H1 (cell line): ENCODE measurements at regions not wholly inside any gene's neighbourhood (a gene's known extent, or its start where the extent isn't known, plus 50 kb on each side); places are given as distances from the start of the nearest gene placed in this dataset.
"Not testable (repeated sequence)": the region's sequence is repeated elsewhere in the genome, so short reads cannot be mapped to it uniquely, and the experiment has no call there.

Source experiments
- EZH2 ChIP-seq: fragments of 200-600 bp; sonication (generic); IDR thresholded peaks from 2 replicates; pipeline ENCODE4 v1.7.1; 2012; ENCODE audit warnings: low read depth, mild to moderate bottlenecking, moderate library complexity, low read length, inconsistent platforms; ENCODE audit not compliant: severe bottlenecking
- TF ChIP-seq, protein P1 (sequence below), 3 experiments: IDR thresholded peaks; 1 replicate in 2 of 3; 2 replicates in 1 of 3; pipeline versions ENCODE4 v1.5.1 to v1.6.1; 2011; ENCODE audit warnings: low read length in 3 of 3, mild to moderate bottlenecking in 3 of 3, inconsistent platforms in 2 of 3, low read depth in 1 of 3, moderate library complexity in 1 of 3; ENCODE audit not compliant: insufficient read depth in 1 of 3; ENCODE audit errors: control extremely low read depth in 1 of 3

GRCh38 chrX:134071899-134072298, 86.5 kb upstream of the GPC3 start:
- TF ChIP-seq, protein P1, sequence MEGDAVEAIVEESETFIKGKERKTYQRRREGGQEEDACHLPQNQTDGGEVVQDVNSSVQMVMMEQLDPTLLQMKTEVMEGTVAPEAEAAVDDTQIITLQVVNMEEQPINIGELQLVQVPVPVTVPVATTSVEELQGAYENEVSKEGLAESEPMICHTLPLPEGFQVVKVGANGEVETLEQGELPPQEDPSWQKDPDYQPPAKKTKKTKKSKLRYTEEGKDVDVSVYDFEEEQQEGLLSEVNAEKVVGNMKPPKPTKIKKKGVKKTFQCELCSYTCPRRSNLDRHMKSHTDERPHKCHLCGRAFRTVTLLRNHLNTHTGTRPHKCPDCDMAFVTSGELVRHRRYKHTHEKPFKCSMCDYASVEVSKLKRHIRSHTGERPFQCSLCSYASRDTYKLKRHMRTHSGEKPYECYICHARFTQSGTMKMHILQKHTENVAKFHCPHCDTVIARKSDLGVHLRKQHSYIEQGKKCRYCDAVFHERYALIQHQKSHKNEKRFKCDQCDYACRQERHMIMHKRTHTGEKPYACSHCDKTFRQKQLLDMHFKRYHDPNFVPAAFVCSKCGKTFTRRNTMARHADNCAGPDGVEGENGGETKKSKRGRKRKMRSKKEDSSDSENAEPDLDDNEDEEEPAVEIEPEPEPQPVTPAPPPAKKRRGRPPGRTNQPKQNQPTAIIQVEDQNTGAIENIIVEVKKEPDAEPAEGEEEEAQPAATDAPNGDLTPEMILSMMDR (IDR thresholded peaks at IDR 0.05; ENCODE audit: control extremely low read depth in 1 of 3, insufficient read depth in 1 of 3, low read depth in 1 of 3, low read length in 3 of 3): peak; percentile 23 to 36 (median 29); a peak in 3 of 4 replicates
- not testable (repeated sequence) for TF ChIP-seq EZH2
